OCI-LY3 (cell line): ENCODE measurements at regions not wholly inside any gene's neighbourhood (a gene's known extent, or its start where the extent isn't known, plus 50 kb on each side); places are given as distances from the start of the nearest gene placed in this dataset.

Experiments
- H2AFZ ChIP-seq: fragments of 200-600, 300-600 bp; shearing (Covaris generic); 2 replicates; pipeline ENCODE4 v1.6.0; 2014; ENCODE audit warnings: antibody characterized with exemption, low read depth, low read length
- H3K27ac ChIP-seq: fragments of 200-600, 300-600 bp; sonication (generic); 2 replicates; pipeline ENCODE4 v1.5.1; 2014; ENCODE audit warnings: mild to moderate bottlenecking, low read length, moderate library complexity, mixed read lengths
- H3K27me3 ChIP-seq: fragments of 200-600, 300-600 bp; sonication (generic); 2 replicates; pipeline ENCODE4 v1.6.1; 2014; ENCODE audit warnings: low read depth, low read length, mixed read lengths
- H3K36me3 ChIP-seq: fragments of 200-600, 300-600 bp; sonication (generic); replicated peaks from 2 replicates; pipeline ENCODE3; 2014; ENCODE audit warnings: low read depth, low read length, mixed read lengths
- H3K4me1 ChIP-seq: fragments of 300-600, 200-600 bp; sonication (generic); 2 replicates; pipeline ENCODE4 v1.6.1; 2014; ENCODE audit warnings: low read length, mixed read lengths
- H3K4me2 ChIP-seq: fragments of 200-600, 300-600 bp; sonication (generic); 2 replicates; pipeline ENCODE4 v1.6.1; 2014; ENCODE audit warnings: low read length, mixed read lengths
- H3K4me3 ChIP-seq: fragments of 300-600, 200-600 bp; sonication (generic); 2 replicates; pipeline ENCODE4 v1.5.1; 2014; ENCODE audit warnings: antibody characterized with exemption, mild to moderate bottlenecking, low read length, moderate library complexity
- H3K79me2 ChIP-seq: fragments of 300-600, 200-600 bp; shearing (Covaris generic); 2 replicates; pipeline ENCODE4 v1.6.1; 2014; ENCODE audit warnings: mild to moderate bottlenecking, low read length, mixed read lengths
- H3K9ac ChIP-seq: fragments of 300-600, 200-600 bp; shearing (Covaris generic); 2 replicates; pipeline ENCODE4 v1.6.0; 2014; ENCODE audit warnings: mild to moderate bottlenecking, low read length, moderate library complexity
- H3K9me3 ChIP-seq: fragments of 200-600, 300-600 bp; shearing (Covaris generic); 2 replicates; pipeline ENCODE4 v1.6.1; 2014; ENCODE audit warnings: low read length, mixed read lengths; ENCODE audit not compliant: insufficient read depth
- H4K20me1 ChIP-seq: fragments of 200-600, 300-600 bp; sonication (generic); 2 replicates; pipeline ENCODE4 v1.6.1; 2016; ENCODE audit warnings: low read length, mixed read lengths; ENCODE audit not compliant: insufficient read depth
- EZH2phosphoT487 ChIP-seq: fragments of 200-600 bp; shearing (Covaris generic); IDR thresholded peaks from 2 replicates; pipeline ENCODE4 v1.6.1; 2018; ENCODE audit warnings: antibody characterized with exemption, mixed run types, low read depth
- TF ChIP-seq, protein P1 (sequence below): fragments of 200-600, 300-600 bp; sonication (generic); IDR thresholded peaks from 2 replicates; pipeline ENCODE4 v1.5.1; 2014; ENCODE audit warnings: antibody characterized with exemption, low read length, low read depth

DNA sequence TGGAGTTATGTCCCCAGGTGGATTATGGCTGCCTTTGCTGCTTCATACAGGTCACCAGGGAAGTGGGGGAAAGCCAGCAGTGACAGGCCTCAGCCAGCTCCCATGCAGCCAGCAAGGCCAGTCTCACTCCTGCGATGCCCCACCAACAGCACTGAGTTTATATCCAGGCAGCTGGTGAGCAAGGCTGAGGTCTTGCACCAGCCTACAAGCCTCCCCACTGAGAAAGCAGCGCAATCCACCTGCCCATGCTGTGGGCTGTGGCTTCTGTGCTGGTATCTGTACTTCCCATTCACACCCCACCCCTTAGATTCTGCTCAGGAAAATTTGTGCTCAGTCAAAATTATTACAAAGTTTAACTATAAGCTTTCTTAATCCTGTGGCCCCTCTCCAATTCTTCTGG lies 153.5 kb downstream of the HHIP start:
- Histone ChIP-seq H3K4me2 (no peak overlapping the region), H3K27ac (no peak overlapping the region)

DNA sequence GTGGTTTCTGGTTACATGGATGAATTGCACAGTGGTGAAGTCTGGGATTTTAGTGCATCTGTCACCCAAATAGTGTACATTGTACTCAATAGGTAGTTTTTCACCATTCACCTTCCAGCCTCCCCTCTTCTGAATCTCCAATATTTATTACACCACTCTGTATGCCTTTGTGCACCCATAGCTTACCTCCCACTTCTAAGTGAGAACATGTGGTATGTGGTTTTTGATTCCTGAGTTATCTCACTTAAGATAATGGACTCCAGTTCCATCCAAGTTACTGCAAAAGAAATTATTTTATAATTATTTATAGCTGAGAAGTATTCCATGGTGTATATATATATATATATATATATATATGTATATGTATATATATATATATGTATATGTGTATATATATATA lies 155.8 kb downstream of the HHIP start:
- TF ChIP-seq, protein P1, sequence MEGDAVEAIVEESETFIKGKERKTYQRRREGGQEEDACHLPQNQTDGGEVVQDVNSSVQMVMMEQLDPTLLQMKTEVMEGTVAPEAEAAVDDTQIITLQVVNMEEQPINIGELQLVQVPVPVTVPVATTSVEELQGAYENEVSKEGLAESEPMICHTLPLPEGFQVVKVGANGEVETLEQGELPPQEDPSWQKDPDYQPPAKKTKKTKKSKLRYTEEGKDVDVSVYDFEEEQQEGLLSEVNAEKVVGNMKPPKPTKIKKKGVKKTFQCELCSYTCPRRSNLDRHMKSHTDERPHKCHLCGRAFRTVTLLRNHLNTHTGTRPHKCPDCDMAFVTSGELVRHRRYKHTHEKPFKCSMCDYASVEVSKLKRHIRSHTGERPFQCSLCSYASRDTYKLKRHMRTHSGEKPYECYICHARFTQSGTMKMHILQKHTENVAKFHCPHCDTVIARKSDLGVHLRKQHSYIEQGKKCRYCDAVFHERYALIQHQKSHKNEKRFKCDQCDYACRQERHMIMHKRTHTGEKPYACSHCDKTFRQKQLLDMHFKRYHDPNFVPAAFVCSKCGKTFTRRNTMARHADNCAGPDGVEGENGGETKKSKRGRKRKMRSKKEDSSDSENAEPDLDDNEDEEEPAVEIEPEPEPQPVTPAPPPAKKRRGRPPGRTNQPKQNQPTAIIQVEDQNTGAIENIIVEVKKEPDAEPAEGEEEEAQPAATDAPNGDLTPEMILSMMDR: no peak
- TF ChIP-seq EZH2phosphoT487: no peak
- Histone ChIP-seq H3K4me2 (no peak overlapping the region), H3K9me3 (no peaks in the 10 kb centered on the region), H3K4me1 (no peaks in the 10 kb centered on the region), H3K36me3 (no peaks in the 10 kb centered on the region), H3K9ac (no peak overlapping the region), H3K27me3 (peaks cover 3% of the 10 kb centered on the region; the same call in 1 of the 2 replicates), H3K79me2 (no peaks in the 10 kb centered on the region), H4K20me1 (no peaks in the 10 kb centered on the region), H2AFZ (no peak overlapping the region), H3K27ac (no peak overlapping the region), H3K4me3 (no peak overlapping the region)

More for the DNA sequence above, 153.5 kb downstream of the HHIP start:
- H3K9ac ChIP-seq: no peak overlapping the region
- H3K4me1 ChIP-seq: no peaks in the 10 kb centered on the region
- H2AFZ ChIP-seq: no peak overlapping the region
- H4K20me1 ChIP-seq: no peaks in the 10 kb centered on the region
- TF ChIP-seq EZH2phosphoT487: no peak
- TF ChIP-seq, protein P1: no peak
- H3K79me2 ChIP-seq: no peaks in the 10 kb centered on the region
- no peak overlapping the region for H3K4me3 ChIP-seq
- no peaks in the 10 kb centered on the region for H3K9me3 ChIP-seq
- peaks cover 3% of the 10 kb centered on the region; the same call in 1 of the 2 replicates for H3K27me3 ChIP-seq
- H3K36me3 ChIP-seq: no peaks in the 10 kb centered on the region

DNA sequence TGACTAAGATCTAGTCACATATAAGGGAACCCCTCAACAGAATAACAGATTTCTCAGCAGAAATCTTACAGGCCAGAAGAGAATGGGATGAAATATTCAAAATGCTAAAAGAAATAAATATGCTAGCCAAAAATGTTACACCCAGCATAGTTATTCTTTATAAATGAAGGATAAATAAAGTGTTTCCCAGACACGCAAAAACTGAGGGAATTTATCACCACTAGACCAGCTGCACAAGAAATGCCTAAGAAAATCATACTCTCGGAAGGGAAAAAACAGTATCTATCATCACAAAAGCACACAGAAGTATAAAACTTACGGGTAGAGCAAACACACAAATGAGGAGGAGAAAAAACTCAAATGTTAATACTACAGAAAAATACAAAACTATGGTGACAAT lies 162.1 kb downstream of the HHIP start:
- Histone ChIP-seq H4K20me1 (no peaks in the 10 kb centered on the region), H3K36me3 (no peaks in the 10 kb centered on the region), H3K27me3 (no peaks in the 10 kb centered on the region), H3K9ac (no peak overlapping the region), H3K27ac (no peak overlapping the region), H2AFZ (no peak overlapping the region), H3K4me2 (no peak overlapping the region), H3K9me3 (0 out of 2 replicates have a peak, but pooled peaks cover 12% of the 10 kb centered on the region), H3K4me3 (no peak overlapping the region), H3K4me1 (no peaks in the 10 kb centered on the region), H3K79me2 (no peaks in the 10 kb centered on the region)
- no peak for TF ChIP-seq EZH2phosphoT487
- TF ChIP-seq, protein P1: no peak

DNA sequence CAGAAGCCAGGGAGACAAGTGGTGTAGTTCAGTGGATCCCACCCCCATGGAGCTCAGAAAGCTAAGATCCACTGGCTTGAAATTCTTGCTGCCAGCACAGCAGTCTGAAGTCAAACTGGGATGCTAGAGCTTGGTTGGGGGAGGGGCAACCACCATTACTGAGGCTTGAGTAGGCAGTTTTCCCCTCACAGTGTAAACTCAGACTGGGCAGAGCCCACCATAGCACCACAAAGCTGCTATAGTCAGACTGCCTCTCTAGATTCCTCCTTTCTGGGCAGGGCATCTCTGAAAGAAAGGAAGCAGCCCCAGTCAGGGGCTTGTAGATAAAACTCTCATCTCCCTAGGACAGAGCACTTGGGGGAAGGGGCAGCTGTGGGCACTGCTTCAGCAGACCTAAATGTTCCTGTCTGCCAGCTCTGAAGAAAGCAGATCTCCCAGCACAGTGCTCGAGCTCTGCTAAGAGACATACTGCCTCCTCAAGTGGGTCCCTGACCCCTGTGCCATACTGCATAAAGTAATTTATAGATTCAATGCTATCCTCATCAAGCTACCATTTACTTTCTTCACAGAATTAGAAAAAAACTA lies 163.2 kb downstream of the HHIP start:
- Histone ChIP-seq H3K4me1 (no peaks in the 10 kb centered on the region), H3K4me2 (no peak overlapping the region), H3K27me3 (no peaks in the 10 kb centered on the region), H3K9ac (no peak overlapping the region), H3K79me2 (no peaks in the 10 kb centered on the region), H3K9me3 (0 out of 2 replicates have a peak, but pooled peaks cover 12% of the 10 kb centered on the region), H4K20me1 (no peaks in the 10 kb centered on the region), H3K27ac (no peak overlapping the region), H2AFZ (no peak overlapping the region), H3K36me3 (no peaks in the 10 kb centered on the region), H3K4me3 (no peak overlapping the region)
- TF ChIP-seq, protein P1: no peak
- TF ChIP-seq EZH2phosphoT487: no peak
